Stromal cell of bone marrow (primary cell): ENCODE measurements at regions not wholly inside any gene's neighbourhood (a gene's known extent, or its start where the extent isn't known, plus 50 kb on each side); places are given as distances from the start of the nearest gene placed in this dataset.
"Not testable (repeated sequence)": the region's sequence is repeated elsewhere in the genome, so short reads cannot be mapped to it uniquely, and the experiment has no call there.

Source experiments
- DNase-seq: peaks from one replicate; pipeline ENCODE4 v3.0.0-alpha.2; 2012; ENCODE audit warnings: low read depth

GRCh38 chr6:150299873-150300485, 68.8 kb upstream of the IYD start:
- no peak for DNase-seq

GRCh38 chr6:150301846-150302519, 66.8 kb upstream of the IYD start:
- peak; percentile 64 for DNase-seq

- DNase-seq, result no peak
These were observed 66.2 kb upstream of the IYD start for GRCh38 chr6:150302520-150303176.

GRCh38 chr6:150303256-150303655, 65.6 kb upstream of the IYD start:
- DNase-seq, result no peak

- no peak for DNase-seq
These were observed 64.4 kb upstream of the IYD start for GRCh38 chr6:150304429-150304828.

GRCh38 chr6:150306290-150306689, 62.5 kb upstream of the IYD start:
- DNase-seq, result no peak

- DNase-seq, result no peak
These were observed 61.3 kb upstream of the IYD start for GRCh38 chr6:150307520-150307919.

GRCh38 chr6:150308812-150309645, 59.8 kb upstream of the IYD start:
- DNase-seq, result no peak

GRCh38 chr6:150310539-150310938, 58.3 kb upstream of the IYD start:
- no peak for DNase-seq

GRCh38 chr6:150311149-150311944, 57.5 kb upstream of the IYD start:
- DNase-seq, result not testable (repeated sequence)

- no peak for DNase-seq
These were observed 56.4 kb upstream of the IYD start for GRCh38 chr6:150312395-150312794.

- no peak for DNase-seq
These were observed 55.8 kb upstream of the IYD start for GRCh38 chr6:150312844-150313584.

- DNase-seq, result no peak
These were observed 55.0 kb upstream of the IYD start for GRCh38 chr6:150313781-150314180.

GRCh38 chr6:150314230-150315188, 54.3 kb upstream of the IYD start:
- no peak for DNase-seq

GRCh38 chr6:150315626-150316025, 53.2 kb upstream of the IYD start:
- no peak for DNase-seq

GRCh38 chr6:150316936-150317335, 51.9 kb upstream of the IYD start:
- no peak for DNase-seq
